Lung microvascular endothelial cell (primary cell): ENCODE measurements at regions not wholly inside any gene's neighbourhood (a gene's known extent, or its start where the extent isn't known, plus 50 kb on each side); places are given as distances from the start of the nearest gene placed in this dataset.
A peak's percentile ranks its signal among the peaks of the same experiment; 100 is the strongest.
"Not testable (repeated sequence)": the region's sequence is repeated elsewhere in the genome, so short reads cannot be mapped to it uniquely, and the experiment has no call there.

Source experiments
- DNase-seq, 2 donors: peaks; one replicate each; pipeline versions ENCODE4 v3.0.0 to v3.0.0-alpha.2; 2010; ENCODE audit warnings: low read depth in 2 of 2

DNA sequence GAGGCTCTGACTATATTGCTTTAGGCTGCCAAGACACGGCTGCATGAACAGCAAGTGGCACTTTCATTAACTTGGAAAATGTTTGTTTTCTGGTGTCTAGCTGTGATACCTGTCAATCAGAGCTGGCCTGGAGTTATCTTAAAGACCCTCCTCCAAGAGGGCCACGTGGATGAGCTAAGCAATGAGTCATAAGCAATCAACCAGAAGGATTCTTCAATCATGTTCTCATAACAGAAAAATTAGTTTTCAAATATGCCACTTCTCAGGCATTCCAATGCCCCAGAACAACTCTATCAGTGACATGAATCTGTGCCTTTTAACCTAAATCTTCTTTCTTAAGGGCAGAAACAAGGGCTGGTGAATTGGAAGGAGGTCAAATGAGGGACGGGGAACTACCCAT, 283.0 kb downstream of the HTR1B start:
- peak in 1 of 2 donors; percentile 6 for DNase-seq

DNA sequence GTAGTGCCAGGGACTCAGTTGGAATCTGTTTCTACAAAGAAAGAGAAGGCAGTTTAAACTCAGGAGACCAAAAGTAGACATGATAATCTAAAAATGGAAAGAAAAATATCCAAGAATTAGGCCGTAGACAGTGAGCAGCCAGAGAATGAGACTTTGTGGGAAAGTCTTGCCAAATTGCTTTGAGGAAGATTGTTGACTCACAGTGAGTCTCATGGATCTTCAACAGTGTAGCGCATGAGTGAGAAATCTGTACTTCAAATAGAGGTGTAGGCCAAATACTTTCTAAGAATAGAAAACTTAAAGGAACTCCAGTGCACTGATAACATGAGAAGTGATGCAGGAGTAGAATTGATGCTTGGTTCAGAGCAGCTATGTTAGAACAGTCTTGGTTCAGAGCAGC, 284.5 kb downstream of the HTR1B start:
- peak in 1 of 2 donors; percentile 3 for DNase-seq

DNA sequence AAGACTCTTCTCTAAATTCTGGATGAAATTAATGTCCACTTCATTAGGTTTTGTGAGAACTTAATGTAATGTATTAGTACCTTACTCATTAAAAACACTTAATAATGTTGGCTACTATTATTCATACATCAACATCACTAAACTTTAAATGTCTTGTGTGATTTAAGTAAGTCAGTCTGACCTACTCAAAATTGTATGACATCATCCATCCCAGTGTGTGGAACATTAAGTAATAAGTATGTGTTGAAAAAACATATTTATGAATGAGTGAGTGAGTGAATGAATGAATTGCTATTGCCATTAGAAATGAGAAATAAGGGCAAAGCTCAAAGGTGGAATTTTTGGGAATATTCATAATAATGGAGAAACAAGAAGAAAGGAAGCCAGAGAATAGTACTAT, 285.8 kb downstream of the HTR1B start:
- DNase-seq: no peak

DNA sequence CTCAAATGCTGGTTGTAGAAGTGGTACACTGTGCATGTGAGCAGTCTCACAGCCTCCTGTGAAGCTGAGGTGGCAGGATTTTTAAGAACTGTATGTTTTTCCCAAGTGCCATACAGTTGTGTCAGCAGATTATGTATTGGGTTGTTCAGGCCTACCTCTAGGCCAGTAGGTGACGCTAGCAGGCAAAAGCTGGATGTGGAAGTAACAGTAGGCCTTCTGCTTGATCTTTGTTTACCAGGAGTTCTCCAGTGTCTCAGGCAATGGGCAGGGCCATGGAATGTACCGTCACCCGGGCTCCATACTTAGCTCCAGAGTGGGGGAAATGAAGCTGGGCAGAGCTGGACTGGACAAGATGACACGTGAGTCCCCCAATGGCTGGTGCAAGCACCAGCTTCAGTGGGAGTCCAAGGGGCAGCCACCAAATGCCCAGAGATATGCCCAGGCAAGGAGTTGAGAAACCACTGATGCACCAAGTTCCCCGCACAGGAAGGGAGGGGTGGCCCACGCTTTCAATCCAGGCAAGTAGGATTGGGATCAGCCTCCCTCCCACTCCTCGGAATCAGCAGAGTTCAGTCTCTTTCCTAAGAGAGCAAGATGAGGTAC, 289.7 kb downstream of the HTR1B start:
- DNase-seq: peak; percentile 13 to 18

DNA sequence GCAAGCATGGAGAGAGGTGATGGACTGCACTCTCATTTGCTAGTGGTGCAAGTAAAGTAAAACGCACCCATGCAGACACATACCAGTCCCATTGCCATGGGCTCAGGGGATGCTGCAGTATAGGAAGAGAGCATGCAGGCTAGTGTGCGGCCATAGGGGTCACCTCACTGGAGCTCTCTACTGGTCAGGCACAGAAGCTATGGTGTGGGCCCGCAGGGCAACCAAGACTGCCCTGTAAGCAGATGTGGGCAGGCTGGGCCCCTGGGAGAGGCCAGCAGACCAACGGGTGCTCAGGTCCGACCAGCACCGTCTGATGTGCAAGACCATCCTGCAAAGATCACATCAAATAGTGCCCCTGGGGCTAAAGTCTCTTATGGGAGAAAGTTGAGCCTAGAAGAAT, 290.7 kb downstream of the HTR1B start:
- DNase-seq: no peak

DNA sequence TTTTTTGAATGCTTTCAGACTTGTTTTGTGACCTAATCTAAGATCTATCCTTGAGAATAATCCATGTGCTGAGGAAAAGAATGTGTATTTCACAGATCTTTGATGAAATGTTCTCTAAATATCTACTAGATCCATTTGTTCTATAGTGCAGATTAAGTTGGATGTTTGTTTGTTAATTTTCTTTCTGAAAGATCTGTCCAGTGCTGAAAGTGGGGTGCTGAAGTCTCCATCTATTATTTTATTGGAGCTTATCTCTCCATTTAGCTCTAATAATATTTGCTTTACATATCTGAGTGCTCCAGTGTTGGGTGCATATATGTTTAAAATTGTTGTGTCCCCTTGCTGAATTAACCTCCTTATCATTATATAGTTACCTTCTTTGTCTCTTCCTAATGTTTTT, 303.6 kb downstream of the HTR1B start:
- no peak for DNase-seq

DNA sequence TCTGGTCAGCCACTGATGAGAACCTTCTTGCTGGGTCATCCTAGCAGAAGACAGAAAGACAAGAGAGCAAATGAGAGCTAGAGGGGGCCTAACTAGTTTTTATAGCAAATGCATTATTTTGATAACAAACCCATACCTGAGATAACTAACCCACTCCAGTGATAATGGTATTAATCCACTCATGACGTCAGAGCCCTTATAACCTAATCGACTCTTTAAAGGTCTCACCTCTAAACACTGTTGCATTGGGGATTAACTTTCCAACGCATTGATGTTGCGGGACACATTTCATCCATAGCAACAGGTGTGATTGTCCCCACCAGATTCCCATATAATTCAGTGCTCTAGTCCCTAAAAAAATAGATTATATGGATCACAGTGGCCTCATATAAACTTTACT, 312.1 kb downstream of the HTR1B start:
- no peak for DNase-seq

DNA sequence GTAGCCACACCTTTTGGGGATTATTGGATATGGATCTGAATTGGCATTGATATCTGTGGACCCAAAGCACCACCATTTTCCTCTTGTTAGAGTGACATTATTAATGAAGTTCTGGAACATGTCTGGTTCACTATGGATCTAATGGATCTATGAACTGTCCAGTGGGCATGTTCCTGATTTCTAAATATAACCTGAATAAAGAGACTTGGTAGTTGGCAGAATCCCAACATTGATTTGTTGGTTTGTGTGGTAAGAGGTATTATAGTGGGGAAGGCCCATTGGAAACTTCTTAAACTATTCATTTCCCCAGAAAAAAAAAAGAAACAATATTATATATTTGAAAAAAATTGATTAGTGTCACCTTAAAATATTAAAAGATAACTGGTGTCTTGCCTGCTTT, 312.6 kb downstream of the HTR1B start:
- DNase-seq: no peak

DNA sequence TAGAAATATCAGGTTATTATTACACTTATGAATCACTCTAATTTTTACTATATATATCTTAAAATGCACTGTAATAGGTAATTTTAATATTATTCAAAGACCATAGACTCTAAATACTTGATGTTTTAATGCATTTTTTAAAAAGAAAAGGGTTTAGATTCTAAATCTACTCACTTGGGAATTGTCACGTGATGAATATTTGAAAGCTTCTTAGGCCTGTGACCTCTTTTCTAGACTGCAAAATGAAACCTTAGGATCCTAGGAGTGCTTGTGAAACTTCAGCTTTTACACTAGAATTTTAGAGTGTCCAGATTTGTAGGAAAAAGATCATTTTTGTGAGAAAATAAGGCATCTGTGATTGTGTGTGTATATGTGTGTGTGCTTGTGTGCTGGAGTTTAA, 318.0 kb downstream of the HTR1B start:
- DNase-seq: no peak

DNA sequence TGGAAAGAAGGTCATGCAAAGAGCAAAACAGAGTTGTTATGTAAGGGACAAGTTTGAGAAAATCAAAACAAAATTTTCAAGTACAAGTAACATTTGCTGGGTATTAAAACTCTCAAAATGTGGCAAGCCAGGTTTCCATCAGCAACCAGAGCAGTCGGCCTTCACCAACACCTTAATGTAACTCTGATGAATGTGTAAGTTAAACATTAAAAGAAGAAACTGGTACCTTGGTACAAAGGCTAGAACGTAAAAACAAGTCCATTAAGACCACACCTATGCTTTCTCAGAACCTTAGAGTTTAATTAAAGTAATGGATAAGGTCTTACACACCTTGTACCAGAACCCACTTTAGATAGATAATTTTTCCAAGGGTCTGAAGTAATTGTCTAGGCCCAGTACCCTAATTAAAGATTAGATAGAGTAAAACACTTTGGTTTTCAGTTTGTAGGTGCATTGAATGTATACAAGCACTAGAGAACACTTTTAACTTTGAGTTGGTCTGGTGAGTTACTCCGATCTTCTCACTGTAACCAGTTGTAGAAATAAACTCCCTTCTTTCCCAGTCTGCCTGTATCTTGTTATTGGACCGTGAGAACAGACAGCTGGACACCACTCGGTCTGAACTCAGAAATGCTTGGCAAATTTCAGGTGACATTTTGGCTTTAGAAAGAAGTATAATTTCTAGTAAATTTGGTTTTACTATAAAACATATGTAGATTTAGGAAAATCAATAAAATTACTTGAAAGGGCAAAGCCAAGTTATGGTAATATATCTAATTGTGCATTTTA, 319.4 kb downstream of the HTR1B start:
- DNase-seq: no peak

DNA sequence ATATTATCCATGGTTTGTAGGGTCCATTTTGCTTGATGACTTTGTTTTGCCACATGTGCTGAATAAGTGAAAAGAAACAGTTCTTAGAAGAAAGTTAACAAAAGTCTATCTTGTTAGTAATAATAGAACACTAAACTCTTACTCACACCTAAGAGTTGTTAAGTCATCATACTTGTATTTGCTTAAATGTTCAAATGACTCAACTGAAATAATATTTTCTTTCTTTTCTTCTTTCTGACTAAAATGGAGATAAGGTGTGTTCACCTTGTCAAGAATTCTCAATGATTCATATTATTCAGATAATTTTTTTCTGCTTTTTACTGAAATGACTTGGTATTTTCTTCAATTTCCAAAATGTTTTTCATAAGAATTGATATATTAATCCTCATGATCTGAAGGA, 327.2 kb downstream of the HTR1B start:
- DNase-seq: no peak

DNA sequence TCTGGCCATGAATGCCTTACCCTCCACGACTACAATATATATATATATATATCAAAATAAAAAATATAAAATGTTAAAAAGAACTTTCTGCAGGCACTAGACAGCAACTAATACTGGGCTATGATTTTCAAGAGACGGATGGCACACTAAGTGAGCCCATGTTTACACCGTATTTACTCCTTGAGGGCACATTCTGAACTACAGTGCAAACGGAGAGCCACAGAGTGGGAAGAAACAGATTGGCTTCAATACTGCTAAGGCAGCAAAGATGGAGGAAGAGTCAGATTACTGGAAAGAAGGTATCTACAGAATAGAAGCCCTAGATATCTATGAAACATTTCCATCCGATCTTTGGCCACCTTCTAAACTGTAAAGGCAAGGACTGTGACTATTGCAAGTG, 330.3 kb downstream of the HTR1B start:
- no peak for DNase-seq

DNA sequence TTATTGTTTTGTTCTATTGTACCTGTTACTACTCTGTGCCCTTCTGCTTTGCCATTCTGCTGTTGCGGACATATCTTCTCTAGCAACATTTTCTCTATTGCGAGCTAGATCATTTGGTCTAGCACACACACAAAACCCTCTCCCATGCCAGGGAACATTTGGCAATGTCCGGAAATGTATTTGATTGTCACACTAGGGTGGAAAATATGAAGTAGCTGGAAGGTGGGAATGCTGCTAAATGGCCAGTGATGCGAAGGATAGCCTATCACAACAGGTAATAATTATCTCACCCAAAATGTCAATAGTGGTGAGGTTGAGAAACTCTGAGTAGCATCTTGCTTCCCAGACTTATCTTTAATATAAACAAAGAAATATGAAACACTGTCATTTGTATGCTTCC, 331.9 kb downstream of the HTR1B start:
- peak in 1 of 2 donors; percentile 53 for DNase-seq

DNA sequence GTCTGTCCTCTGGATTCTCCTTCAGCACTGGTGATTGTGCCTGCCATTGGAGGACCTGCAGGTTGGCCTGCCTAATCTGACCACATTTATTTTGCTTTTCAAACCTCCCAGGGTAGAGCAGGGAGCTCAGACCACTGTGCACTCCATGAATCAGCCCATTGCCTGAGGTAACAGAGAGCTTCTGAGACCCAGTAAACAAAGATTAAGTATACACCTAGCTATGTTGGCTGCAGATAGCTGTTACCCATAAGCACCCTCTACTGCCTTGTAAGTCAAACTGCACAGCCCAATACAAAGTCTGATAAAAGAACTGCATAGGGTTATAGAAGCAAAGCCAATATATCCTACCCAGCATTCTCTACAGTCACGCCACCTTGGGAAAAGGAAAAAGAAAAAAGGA, 338.7 kb downstream of the HTR1B start:
- no peak for DNase-seq

DNA sequence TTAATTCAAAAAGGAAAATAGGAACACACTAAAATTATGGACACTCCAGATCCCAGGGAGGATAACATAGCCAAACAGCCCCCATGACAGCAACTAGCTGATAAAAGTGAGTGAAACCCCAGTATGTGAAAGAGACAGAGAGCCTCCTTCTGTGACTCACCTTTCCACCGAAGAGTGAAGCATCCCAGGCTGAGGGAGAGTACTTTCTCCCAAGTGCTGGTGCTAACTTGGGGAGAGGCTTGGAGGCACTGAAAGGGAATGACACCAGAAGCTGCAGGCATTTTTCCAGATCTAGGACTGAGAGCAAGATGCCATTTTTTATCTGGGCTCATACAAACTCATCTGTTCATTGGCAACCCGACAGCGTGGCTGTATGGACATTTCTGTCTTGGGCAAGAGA, 339.8 kb downstream of the HTR1B start:
- no peak for DNase-seq

DNA sequence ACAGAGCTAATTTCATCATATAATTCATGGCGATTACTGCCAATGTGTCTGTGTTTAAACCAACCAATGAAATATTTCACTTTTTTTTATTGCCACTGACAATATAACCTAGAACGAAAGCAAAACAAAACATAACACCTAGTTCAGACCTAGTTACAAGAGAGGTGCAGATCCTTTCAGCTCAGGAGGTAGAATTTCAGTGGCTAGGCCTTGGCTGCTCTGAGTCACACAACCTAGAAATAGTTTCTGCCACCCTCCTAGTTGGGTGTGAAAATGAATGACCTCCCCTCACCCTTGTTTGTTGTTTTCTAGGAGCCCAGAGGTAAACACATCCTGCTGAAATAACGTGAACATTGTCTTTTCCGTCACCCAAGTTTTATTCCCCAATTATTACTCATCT, 356.3 kb downstream of the HTR1B start:
- no peak for DNase-seq

DNA sequence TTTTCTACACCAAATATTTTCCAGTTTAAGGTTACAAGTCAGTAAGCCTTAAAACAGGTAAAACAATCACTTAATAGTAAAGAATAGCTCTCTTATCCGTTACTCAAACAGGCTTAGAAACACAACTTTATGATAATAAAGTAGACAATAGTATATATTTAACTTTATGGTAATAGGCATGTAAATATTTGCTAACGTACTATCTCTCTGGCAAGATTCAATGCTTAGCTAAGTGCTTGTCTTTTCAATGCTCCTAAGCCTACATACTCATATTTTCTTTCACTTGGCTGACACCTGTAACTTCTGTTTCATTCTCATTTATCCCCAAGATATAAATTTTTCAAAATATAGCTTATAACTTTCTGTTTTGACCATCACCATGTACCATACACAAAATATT, 358.2 kb downstream of the HTR1B start:
- DNase-seq: no peak

DNA sequence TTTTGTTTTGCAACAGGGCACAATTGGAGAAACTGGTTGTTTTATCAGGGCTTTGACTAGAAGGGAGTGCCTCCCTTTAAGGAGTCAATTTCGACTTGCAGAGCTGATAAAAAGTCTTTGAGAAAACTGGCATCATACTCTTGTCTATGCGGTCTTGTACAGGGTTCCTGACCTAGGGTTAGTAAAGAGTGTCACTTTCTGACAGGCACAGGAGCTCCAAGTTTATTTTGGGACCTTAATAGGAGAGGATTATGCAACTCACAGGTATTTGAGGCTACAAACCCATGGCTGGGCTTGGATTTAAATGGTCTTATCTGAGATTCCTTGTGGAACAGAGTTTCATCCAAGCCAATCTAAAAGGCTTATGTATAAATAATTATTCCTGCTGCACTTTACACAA, 365.4 kb downstream of the HTR1B start:
- DNase-seq: no peak

DNA sequence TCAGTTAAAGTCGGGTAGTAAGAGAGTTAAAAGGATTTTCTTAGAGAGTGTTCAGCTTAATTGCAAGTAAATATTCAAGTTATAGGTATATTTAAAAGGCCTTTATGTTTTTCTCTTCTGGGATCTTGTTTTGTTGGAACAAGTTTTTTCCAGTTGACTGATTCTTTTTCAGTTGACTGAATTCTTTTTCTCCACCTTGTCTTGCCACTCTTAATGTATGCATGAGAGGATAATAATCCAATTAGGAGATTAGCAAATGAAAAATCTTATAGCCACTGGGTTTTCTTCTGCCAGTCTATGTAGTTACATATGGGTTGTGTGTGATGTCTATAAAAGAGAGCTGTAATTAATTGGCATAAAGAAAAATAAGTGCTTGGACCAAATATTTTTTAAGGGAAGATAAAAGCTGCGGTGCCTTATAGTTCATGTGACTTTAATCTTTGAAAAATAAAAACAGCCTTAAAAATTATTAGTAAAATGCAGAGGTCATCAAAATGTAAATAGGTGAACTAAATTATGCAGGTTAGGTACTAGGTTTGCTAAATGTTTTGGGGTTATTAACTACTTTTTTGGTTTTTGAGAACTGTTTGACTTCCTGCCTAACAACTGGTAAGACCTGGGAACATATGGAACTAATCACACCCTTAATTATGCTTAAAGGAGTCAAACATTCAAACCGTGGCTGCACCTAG, 367.2 kb downstream of the HTR1B start:
- no peak for DNase-seq

DNA sequence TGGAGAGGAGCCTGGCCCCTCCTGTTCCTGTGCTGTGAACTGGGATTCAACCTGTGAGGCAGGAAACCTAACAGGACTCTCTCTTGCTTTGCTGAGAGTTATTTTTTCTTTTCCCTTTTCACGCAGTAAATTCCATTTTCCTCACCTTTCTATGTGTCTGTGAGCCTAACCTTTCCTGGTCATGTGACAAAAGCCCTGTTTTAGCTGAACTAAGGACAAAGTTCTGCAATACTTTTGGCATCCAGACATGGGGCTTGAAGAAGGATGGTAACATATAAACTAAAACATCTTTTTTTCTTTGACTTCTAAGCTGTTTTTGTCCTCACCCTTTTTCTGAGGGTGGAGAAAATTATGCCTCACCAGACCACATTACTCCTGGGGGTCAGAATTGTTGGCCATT, 368.5 kb downstream of the HTR1B start:
- DNase-seq: no peak

DNA sequence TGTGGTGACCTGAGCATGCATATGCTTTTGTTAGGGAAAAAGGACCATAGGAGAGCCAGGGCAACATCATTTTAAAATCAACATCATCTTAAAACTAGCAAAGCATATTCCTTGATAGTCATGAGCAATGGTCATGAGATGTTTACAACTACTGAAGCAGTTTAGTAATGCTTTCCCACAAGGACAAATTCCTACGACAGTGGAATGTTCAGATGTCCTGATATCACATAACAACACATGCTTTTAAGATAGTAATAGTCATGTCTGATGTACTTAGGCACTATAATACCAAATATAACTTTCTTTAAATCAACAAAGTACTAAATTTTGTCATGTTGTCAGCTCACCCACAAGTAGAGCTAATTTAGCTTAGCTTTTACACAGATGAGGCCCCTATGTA, 370.3 kb downstream of the HTR1B start:
- peak in 1 of 2 donors; percentile 52 for DNase-seq

DNA sequence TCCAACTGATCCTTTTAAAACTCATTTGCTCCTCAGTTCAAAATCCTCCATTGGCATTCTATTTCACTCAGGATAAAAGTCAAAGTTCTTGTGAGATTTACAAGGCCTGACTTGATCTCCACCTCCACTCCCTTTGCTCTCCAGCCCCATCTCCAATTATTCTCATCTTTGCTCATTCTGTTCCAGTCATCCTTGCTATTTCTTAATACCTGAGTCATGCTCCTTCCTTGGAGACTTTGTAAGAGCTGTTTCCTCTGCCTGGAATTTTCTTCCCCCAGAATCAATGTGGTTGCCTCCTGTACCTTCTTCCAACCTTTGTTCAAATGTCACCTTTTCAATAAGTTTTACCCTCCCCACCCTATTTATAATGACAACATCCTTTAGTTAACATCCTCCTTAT, 373.5 kb downstream of the HTR1B start:
- no peak for DNase-seq

DNA sequence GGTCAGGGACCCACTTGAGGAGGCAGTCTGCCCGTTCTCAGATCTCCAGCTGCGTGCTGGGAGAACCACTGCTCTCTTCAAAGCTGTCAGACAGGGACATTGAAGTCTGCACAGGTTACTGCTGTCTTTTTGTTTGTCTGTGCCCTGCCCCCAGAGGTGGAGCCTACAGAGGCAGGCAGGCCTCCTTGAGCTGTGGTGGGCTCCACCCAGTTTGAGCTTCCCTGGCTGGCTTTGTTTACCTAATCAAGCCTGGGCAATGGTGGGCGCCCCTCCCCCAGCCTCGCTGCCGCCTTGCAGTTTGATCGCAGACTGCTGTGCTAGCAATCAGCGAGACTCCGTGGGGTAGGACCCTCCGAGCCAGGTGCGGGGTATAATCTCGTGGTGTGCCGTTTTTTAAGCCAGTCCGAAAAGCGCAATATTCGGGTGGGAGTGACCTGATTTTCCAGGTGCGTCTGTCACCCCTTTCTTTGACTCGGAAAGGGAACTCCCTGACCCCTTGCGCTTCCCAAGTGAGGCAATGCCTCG, 375.4 kb downstream of the HTR1B start:
- not testable (repeated sequence) for DNase-seq
